MV-4-11 (cell line): ENCODE measurements at regions not wholly inside any gene's neighbourhood (a gene's known extent, or its start where the extent isn't known, plus 50 kb on each side); places are given as distances from the start of the nearest gene placed in this dataset.
"Not testable (repeated sequence)": the region's sequence is repeated elsewhere in the genome, so short reads cannot be mapped to it uniquely, and the experiment has no call there.

ENCODE experiments used
- DNase-seq: peaks from one replicate; lab custom pipeline; 2025; lab: John Stamatoyannopoulos, UW

GRCh38 chr6:57860481-57861315 lies 543.3 kb downstream of the PRIM2 start:
- DNase-seq, result not testable (repeated sequence)

GRCh38 chr6:57870083-57870482 lies 552.7 kb downstream of the PRIM2 start:
- not testable (repeated sequence) for DNase-seq

- DNase-seq, result not testable (repeated sequence)
Observed at GRCh38 chr6:57873424-57873823, 556.0 kb downstream of the PRIM2 start.

GRCh38 chr6:57876659-57877058 lies 559.2 kb downstream of the PRIM2 start:
- peak; percentile 5 for DNase-seq

GRCh38 chr6:57877729-57878128 lies 560.3 kb downstream of the PRIM2 start:
- not testable (repeated sequence) for DNase-seq

- DNase-seq, result peak; percentile 81
Observed at GRCh38 chr6:57878792-57879191, 561.4 kb downstream of the PRIM2 start.

- not testable (repeated sequence) for DNase-seq
Observed at GRCh38 chr6:57898850-57899249, 581.4 kb downstream of the PRIM2 start.

GRCh38 chr6:57900687-57901399 lies 583.4 kb downstream of the PRIM2 start:
- DNase-seq, result not testable (repeated sequence)

- not testable (repeated sequence) for DNase-seq
Observed at GRCh38 chr6:57901445-57901844, 584.0 kb downstream of the PRIM2 start.

GRCh38 chr6:57904356-57904755 lies 586.9 kb downstream of the PRIM2 start:
- not testable (repeated sequence) for DNase-seq

- DNase-seq, result not testable (repeated sequence)
Observed at GRCh38 chr6:57915300-57915699, 597.9 kb downstream of the PRIM2 start.

- DNase-seq, result not testable (repeated sequence)
Observed at GRCh38 chr6:57942966-57943365, 625.5 kb downstream of the PRIM2 start.

GRCh38 chr6:57946084-57946768 lies 628.8 kb downstream of the PRIM2 start:
- not testable (repeated sequence) for DNase-seq

GRCh38 chr6:57946769-57947091 lies 629.3 kb downstream of the PRIM2 start:
- not testable (repeated sequence) for DNase-seq

GRCh38 chr6:57948481-57948880 lies 631.1 kb downstream of the PRIM2 start:
- DNase-seq, result not testable (repeated sequence)

- not testable (repeated sequence) for DNase-seq
Observed at GRCh38 chr6:57950430-57950829, 633.0 kb downstream of the PRIM2 start.

- DNase-seq, result not testable (repeated sequence)
Observed at GRCh38 chr6:57966757-57967156, 649.3 kb downstream of the PRIM2 start.

- not testable (repeated sequence) for DNase-seq
Observed at GRCh38 chr6:57971956-57972355, 654.5 kb downstream of the PRIM2 start.

GRCh38 chr6:57974653-57975052 lies 657.2 kb downstream of the PRIM2 start:
- DNase-seq, result no peak

GRCh38 chr6:57975127-57975526 lies 657.7 kb downstream of the PRIM2 start:
- not testable (repeated sequence) for DNase-seq

- not testable (repeated sequence) for DNase-seq
Observed at GRCh38 chr6:57976371-57976770, 658.9 kb downstream of the PRIM2 start.

GRCh38 chr6:57983603-57984002 lies 666.2 kb downstream of the PRIM2 start:
- DNase-seq, result not testable (repeated sequence)
